Neuronal stem cell (in vitro differentiated cells): ENCODE measurements at regions not wholly inside any gene's neighbourhood (a gene's known extent, or its start where the extent isn't known, plus 50 kb on each side); places are given as distances from the start of the nearest gene placed in this dataset.

Experiments
- DNase-seq: peaks from one replicate; pipeline ENCODE4 v3.0.0-alpha.2; 2013; ENCODE audit warnings: low spot score
- H2AFZ ChIP-seq: one replicate; pipeline ENCODE4 v1.6.1; 2013; ENCODE audit warnings: mild to moderate bottlenecking, low read length, inconsistent platforms
- H2AK5ac ChIP-seq: 2 replicates; pipeline ENCODE4 v1.6.1; 2013; ENCODE audit warnings: low read depth, mild to moderate bottlenecking, inconsistent platforms, low read length, moderate library complexity, mixed read lengths
- H2BK120ac ChIP-seq: 2 replicates; pipeline ENCODE4 v1.6.1; 2013; ENCODE audit warnings: low read depth, mild to moderate bottlenecking, inconsistent platforms, low read length, moderate library complexity, mixed read lengths
- H2BK12ac ChIP-seq: one replicate; pipeline ENCODE4 v1.6.1; 2013; ENCODE audit warnings: low read length, inconsistent platforms
- H2BK15ac ChIP-seq: 2 replicates; pipeline ENCODE4 v1.6.1; 2013; ENCODE audit warnings: mild to moderate bottlenecking, low read length, inconsistent platforms, mixed read lengths
- H2BK5ac ChIP-seq: one replicate; pipeline ENCODE4 v1.6.1; 2013; ENCODE audit warnings: inconsistent platforms, mild to moderate bottlenecking, low read length, moderate library complexity
- H3K14ac ChIP-seq: one replicate; pipeline ENCODE4 v1.6.1; 2013; ENCODE audit warnings: low read length, inconsistent platforms
- H3K18ac ChIP-seq: 2 replicates; pipeline ENCODE4 v1.6.1; 2013; ENCODE audit warnings: low read length, inconsistent platforms
- H3K23ac ChIP-seq: 2 replicates; pipeline ENCODE4 v1.6.1; 2013; ENCODE audit warnings: low read depth, mild to moderate bottlenecking, mixed read lengths, low read length, inconsistent platforms; ENCODE audit not compliant: poor library complexity
- H3K27ac ChIP-seq: replicated peaks from 3 replicates; pipeline ENCODE4 v1.5.1; 2013; ENCODE audit warnings: low read length, inconsistent platforms
- H3K27me3 ChIP-seq, 3 experiments: 2 replicates each; pipeline ENCODE4 v1.6.1; 2013; ENCODE audit warnings: low read length in 3 of 3, mild to moderate bottlenecking in 2 of 3, inconsistent platforms in 1 of 3, low read depth in 1 of 3, mixed read lengths in 1 of 3, moderate library complexity in 1 of 3; ENCODE audit not compliant: control insufficient read depth in 3 of 3, insufficient read depth in 3 of 3
- H3K36me3 ChIP-seq, 2 donors: replicated peaks in 1 of 2; 2 replicates each; pipeline ENCODE4 v1.6.1; 2013; ENCODE audit warnings: low read length in 2 of 2; ENCODE audit not compliant: control insufficient read depth in 2 of 2, insufficient read depth in 2 of 2
- H3K4ac ChIP-seq: 2 replicates; pipeline ENCODE4 v1.6.1; 2013; ENCODE audit warnings: inconsistent platforms, mild to moderate bottlenecking, low read length, moderate library complexity
- H3K4me1 ChIP-seq, 2 donors: 1 replicate in 1 of 2; 2 replicates in 1 of 2; pipeline ENCODE4 v1.6.1; 2013; ENCODE audit warnings: low read length in 2 of 2, low read depth in 1 of 2; ENCODE audit not compliant: control insufficient read depth in 2 of 2, insufficient read depth in 1 of 2
- H3K4me2 ChIP-seq: one replicate; pipeline ENCODE4 v1.6.1; 2013; ENCODE audit warnings: mild to moderate bottlenecking, low read length, inconsistent platforms; ENCODE audit not compliant: insufficient read depth, poor library complexity, severe bottlenecking
- H3K4me3 ChIP-seq, 2 donors: 2 replicates each; pipeline ENCODE4 v1.5.1; 2013; ENCODE audit warnings: low read length in 2 of 2, mild to moderate bottlenecking in 2 of 2, inconsistent platforms in 1 of 2, moderate library complexity in 1 of 2
- H3K79me1 ChIP-seq: one replicate; pipeline ENCODE4 v1.6.1; 2013; ENCODE audit warnings: low read depth, mild to moderate bottlenecking, inconsistent platforms, low read length, moderate library complexity
- H3K9ac ChIP-seq: one replicate; pipeline ENCODE4 v1.6.1; 2013; ENCODE audit warnings: mild to moderate bottlenecking, low read depth, low read length, inconsistent platforms; ENCODE audit not compliant: poor library complexity
- H3K9me3 ChIP-seq, 2 donors: replicated peaks in 1 of 2; 2 replicates each; pipeline versions ENCODE3 to v1.6.1; 2013; ENCODE audit warnings: low read length in 2 of 2, mild to moderate bottlenecking in 2 of 2, inconsistent platforms in 1 of 2, low read depth in 1 of 2, mixed read lengths in 1 of 2, moderate library complexity in 1 of 2; ENCODE audit not compliant: control insufficient read depth in 2 of 2, insufficient read depth in 1 of 2
- H4K8ac ChIP-seq: one replicate; pipeline ENCODE4 v1.6.1; 2013; ENCODE audit warnings: low read depth, mild to moderate bottlenecking, inconsistent platforms, low read length, moderate library complexity
- H4K91ac ChIP-seq: one replicate; pipeline ENCODE4 v1.6.1; 2013; ENCODE audit warnings: low read length, low read depth, mild to moderate bottlenecking, inconsistent platforms; ENCODE audit not compliant: poor library complexity
- WGBS, 2 donors: extraction: QIAGEN DNeasy Blood & Tissue Kit; methylation state at CpG; one replicate each; pipeline ENCODE4 v1.1.7; 2013; ENCODE audit warnings: missing lambda C conversion rate in 2 of 2, mixed read lengths in 1 of 2; ENCODE audit not compliant: insufficient read length in 2 of 2, insufficient replicate concordance in 1 of 2; ENCODE audit errors: extremely low coverage in 2 of 2; 5-methylcytosine and 5-hydroxymethylcytosine counted together

DNA sequence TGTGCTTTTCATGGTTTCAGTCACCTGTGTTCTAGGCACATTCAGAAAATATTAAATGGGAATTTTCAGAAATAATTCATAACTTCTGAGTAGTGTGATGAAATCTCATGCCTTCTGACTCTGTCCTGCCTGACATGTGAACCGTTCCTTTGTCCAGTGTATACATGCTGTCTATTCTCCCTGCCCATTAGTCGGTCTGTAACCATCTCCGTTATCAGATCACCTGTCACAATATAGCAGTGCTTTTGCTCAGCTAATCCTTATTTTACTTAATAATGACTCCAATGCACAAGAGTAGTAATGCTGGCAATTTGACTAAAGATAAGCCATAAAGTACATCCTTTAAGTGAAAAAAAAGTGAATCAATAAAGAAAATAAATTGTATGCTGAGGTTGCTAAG is 597.5 kb downstream of the BRINP3 start:
- WGBS, 2 donors: no CpG with 5 or more reads among the region's 3 CpGs
- no peaks in the 10 kb centered on the region for H3K4me1 ChIP-seq

GRCh38 chr1:189899686-189900425 is 577.8 kb downstream of the BRINP3 start:
- Histone ChIP-seq H2BK15ac (no peak overlapping the region), H3K27ac (no peak overlapping the region), H4K91ac (no peak overlapping the region), H3K4me2 (no peak overlapping the region), H3K9ac (no peak overlapping the region), H3K79me1 (no peaks in the 10 kb centered on the region), H2AK5ac (no peak overlapping the region), H3K36me3 (no peaks in the 10 kb centered on the region), H3K4ac (no peak overlapping the region), H2AFZ (peak overlapping the region; percentile 11), H4K8ac (no peak overlapping the region), H3K14ac (no peak overlapping the region), H3K9me3 (no peaks in the 10 kb centered on the region), H3K4me3 (no peak overlapping the region), H2BK120ac (no peak overlapping the region), H2BK5ac (no peak overlapping the region), H3K4me1 (peaks cover 0 to 2% of the 10 kb centered on the region in 2 donors), H3K23ac (no peak overlapping the region), H3K18ac (no peak overlapping the region), H3K27me3 (no peaks in the 10 kb centered on the region), H2BK12ac (no peak overlapping the region)
- DNase-seq: peak; percentile 66
- WGBS, 2 donors: no CpG with 5 or more reads among the region's 1 CpG

More for the DNA sequence above, 597.5 kb downstream of the BRINP3 start:
- Histone ChIP-seq H3K9me3 (no peaks in the 10 kb centered on the region), H3K36me3 (no peaks in the 10 kb centered on the region), H2BK120ac (no peak overlapping the region), H2BK15ac (no peak overlapping the region), H3K4ac (no peak overlapping the region), H2BK12ac (no peak overlapping the region), H3K4me3 (no peak overlapping the region), H3K27me3 (no peaks in the 10 kb centered on the region), H3K4me2 (no peak overlapping the region), H2AK5ac (no peak overlapping the region), H4K8ac (no peak overlapping the region), H3K9ac (no peak overlapping the region), H3K14ac (no peak overlapping the region), H2AFZ (no peak overlapping the region), H4K91ac (no peak overlapping the region), H3K18ac (no peak overlapping the region), H3K79me1 (no peaks in the 10 kb centered on the region), H2BK5ac (no peak overlapping the region), H3K23ac (no peak overlapping the region), H3K27ac (no peak overlapping the region)
- DNase-seq: no peak

DNA sequence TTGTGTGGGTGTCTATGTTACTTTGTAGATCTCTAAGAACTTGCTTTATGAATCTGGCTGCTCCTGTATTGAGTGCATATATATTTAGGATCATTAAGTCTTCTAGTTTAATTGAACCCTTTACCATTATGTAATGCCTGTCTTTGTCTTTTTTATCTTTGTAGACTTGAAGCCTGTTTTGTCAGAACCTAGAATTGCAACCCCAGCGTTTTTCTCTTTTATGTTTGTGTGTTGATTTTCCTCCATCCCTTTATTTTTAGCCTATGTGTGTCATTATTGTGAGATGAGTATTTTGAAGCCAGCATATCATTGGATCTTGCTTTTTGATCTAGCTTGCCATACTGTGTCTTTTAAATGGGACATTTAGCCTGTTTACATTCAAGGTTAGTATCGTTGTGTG is 573.2 kb downstream of the BRINP3 start:
- WGBS, 2 donors: no CpG with 5 or more reads among the region's 2 CpGs
- Histone ChIP-seq H3K4me2 (no peak overlapping the region), H2BK15ac (no peak overlapping the region), H3K27ac (no peak overlapping the region), H3K79me1 (no peaks in the 10 kb centered on the region), H3K23ac (no peak overlapping the region), H2BK120ac (no peak overlapping the region), H3K9me3 (no peaks in the 10 kb centered on the region), H3K4me1 (no peaks in the 10 kb centered on the region), H2AFZ (no peak overlapping the region), H4K8ac (no peak overlapping the region), H3K4ac (no peak overlapping the region), H2BK12ac (no peak overlapping the region), H2BK5ac (no peak overlapping the region), H3K9ac (no peak overlapping the region), H3K36me3 (no peaks in the 10 kb centered on the region), H3K27me3 (no peaks in the 10 kb centered on the region), H3K4me3 (no peak overlapping the region), H3K14ac (no peak overlapping the region), H3K18ac (no peak overlapping the region), H4K91ac (no peak overlapping the region), H2AK5ac (no peak overlapping the region)
- DNase-seq: no peak

GRCh38 chr1:189908113-189908512 is 569.6 kb downstream of the BRINP3 start:
- no peak overlapping the region for H3K14ac ChIP-seq
- no peak overlapping the region for H2BK15ac ChIP-seq
- H3K23ac ChIP-seq: no peak overlapping the region
- no peaks in the 10 kb centered on the region for H3K36me3 ChIP-seq
- H3K9me3 ChIP-seq: no peaks in the 10 kb centered on the region
- H2AK5ac ChIP-seq: no peak overlapping the region
- no peak overlapping the region for H2BK120ac ChIP-seq
- no peak overlapping the region for H2BK12ac ChIP-seq
- H3K4ac ChIP-seq: no peak overlapping the region
- H3K79me1 ChIP-seq: no peaks in the 10 kb centered on the region
- no peak overlapping the region for H3K4me3 ChIP-seq
- no peaks in the 10 kb centered on the region for H3K4me1 ChIP-seq
- H4K91ac ChIP-seq: no peak overlapping the region
- DNase-seq: no peak
- H2BK5ac ChIP-seq: no peak overlapping the region
- H3K18ac ChIP-seq: no peak overlapping the region
- no peak overlapping the region for H3K4me2 ChIP-seq
- no peak overlapping the region for H4K8ac ChIP-seq
- no peak overlapping the region for H3K9ac ChIP-seq
- H2AFZ ChIP-seq: no peak overlapping the region
- H3K27ac ChIP-seq: no peak overlapping the region
- H3K27me3 ChIP-seq: no peaks in the 10 kb centered on the region
